ENCODE measurements at regions not wholly inside any gene's neighbourhood (a gene's known extent, or its start where the extent isn't known, plus 50 kb on each side); places are given as distances from the start of the nearest gene placed in this dataset.

- no peak for TF ChIP-seq EZH2phosphoT487 (IDR thresholded peaks at IDR 0.05; ENCODE audit: insufficient read depth, low read depth)
- TF ChIP-seq EZH2 (IDR thresholded peaks at IDR 0.05; ENCODE audit: insufficient read depth, poor library complexity, severe bottlenecking): no peak
Measured at GRCh38 chr12:39033782-39034181, 128.4 kb upstream of the CPNE8 start.
